HPDE6-E6E7 (cell line): ENCODE measurements at regions not wholly inside any gene's neighbourhood (a gene's known extent, or its start where the extent isn't known, plus 50 kb on each side); places are given as distances from the start of the nearest gene placed in this dataset.
"Not testable (repeated sequence)": the region's sequence is repeated elsewhere in the genome, so short reads cannot be mapped to it uniquely, and the experiment has no call there.

Experiments
- DNase-seq: peaks from one replicate; pipeline ENCODE4 v3.0.0; 2011; ENCODE audit warnings: missing footprints; ENCODE audit errors: extremely low spot score

GRCh38 chr1:184888505-184888904 is 85.8 kb downstream of the NIBAN1 start:
- DNase-seq = no peak

GRCh38 chr1:184882957-184883815 is 91.1 kb downstream of the NIBAN1 start:
- DNase-seq = no peak

- no peak for DNase-seq
These were observed 92.1 kb downstream of the NIBAN1 start for GRCh38 chr1:184881941-184882913.

- DNase-seq = no peak
These were observed 94.3 kb downstream of the NIBAN1 start for GRCh38 chr1:184879876-184880557.

DNA sequence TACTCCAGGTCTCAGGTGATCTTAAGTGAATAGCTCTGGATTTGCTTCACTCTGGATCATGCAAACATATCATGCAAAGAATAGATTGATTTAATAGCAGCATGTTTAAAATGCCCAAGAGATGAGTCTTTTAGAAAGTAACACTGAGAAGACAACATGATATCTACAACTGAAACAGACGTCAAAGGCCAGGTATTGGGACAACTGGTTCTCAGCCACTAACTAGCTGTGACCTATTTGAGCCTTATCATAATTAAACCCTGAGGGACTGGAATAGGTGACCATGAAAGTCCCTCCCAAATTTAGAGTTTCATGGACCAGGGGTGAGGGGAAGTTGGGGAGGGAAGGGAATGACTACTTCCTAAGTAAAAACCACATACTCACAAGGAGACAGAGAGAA is 95.7 kb downstream of the NIBAN1 start:
- DNase-seq = no peak

DNA sequence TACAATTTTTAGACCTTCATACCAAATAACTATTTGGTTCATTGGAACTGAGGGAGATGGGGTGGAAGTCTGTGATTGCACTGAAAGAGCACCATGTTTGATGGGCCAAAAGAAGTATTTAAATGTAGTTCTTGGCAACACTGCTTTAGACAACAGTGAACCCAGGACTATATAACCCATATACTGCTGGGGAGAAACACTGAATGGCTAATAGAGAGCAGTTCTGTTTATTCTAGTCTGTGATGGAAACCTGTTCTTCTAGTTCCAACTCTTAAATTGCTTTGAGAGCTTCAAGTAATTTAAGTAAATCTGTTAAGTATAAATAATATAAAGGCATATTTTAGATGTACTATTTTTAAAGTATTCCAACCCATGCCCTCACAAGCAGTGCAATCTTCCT is 96.3 kb downstream of the NIBAN1 start:
- DNase-seq = no peak

GRCh38 chr1:184876015-184876414 is 98.3 kb downstream of the NIBAN1 start:
- not testable (repeated sequence) for DNase-seq

DNA sequence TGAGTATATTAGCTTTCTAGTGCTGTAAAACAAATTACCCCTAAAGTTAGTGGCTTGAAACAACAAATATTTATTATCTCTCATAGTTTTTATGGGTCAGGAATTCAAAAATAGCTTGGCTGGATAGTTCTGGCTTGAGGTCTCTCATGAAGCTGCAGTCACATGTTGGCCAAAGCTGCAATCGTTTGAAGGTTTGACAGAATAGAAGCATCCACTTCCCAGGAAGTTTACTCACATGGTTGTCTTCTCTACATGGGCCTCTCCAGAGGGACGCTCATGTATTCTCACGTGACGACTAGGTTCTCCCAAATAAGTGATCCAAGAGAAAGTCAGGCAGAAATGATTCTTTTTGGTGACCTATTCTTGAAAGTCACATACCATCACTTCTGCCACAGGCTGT is 99.1 kb downstream of the NIBAN1 start:
- DNase-seq = no peak

- DNase-seq = no peak
These were observed 104.0 kb downstream of the NIBAN1 start for GRCh38 chr1:184870319-184870718.

- DNase-seq = no peak
These were observed 106.2 kb downstream of the NIBAN1 start for GRCh38 chr1:184867866-184868689.

DNA sequence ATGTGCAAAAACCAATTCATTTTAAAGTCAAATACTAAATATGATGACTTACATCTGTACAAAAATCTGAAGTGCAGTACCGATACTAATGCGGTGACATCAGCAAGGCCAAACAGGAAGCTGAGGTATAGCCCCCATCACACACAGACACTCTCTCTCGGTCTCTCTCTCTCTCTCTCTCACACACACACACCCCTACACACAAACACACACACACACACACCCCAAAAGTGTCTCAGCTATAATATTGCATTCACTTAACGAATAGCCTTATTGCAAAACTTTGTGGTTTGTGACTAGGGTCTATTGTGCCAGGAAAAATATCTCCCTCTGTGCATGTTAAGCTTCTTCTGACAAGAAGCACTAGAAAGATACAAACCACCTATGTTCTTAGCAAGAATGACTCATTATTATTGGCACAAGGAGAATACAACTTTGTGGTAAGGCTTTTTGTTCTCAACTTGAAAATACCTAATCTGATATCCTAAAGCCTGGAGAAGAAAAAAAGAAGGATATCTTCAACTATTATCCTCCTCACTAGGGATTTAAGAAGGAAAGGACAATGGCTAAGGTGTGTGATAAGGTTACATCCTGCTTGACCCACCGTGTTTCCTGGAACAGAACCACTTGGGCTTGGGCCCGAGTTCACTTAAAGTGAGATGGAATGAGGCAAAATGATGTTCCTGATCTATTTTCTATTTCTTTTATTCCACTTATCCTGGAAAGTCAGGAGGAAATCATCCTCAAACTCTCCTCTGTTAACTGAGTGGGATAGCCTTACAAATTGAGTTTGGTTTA is 107.1 kb downstream of the NIBAN1 start:
- DNase-seq = peak; percentile 49

DNA sequence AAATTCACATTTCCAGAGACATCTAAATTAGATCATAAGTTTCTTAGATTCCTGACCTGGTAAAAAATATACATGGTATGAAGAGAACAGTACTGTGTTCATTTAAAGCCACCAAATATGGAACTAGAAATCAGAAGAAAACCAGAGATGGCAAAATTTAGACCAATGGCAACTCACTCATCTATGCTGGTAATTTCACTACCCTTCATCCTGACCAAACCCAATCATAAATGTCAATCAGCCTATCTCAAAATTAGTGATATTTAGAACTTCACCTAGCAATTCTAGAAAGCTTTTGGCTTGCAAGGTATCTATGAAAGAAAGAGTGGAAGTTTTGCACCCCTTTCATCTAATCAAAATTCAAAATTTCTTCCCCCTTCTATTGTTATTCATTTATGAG is 107.7 kb downstream of the NIBAN1 start:
- no peak for DNase-seq

GRCh38 chr1:184865831-184866230 is 108.5 kb downstream of the NIBAN1 start:
- no peak for DNase-seq

- DNase-seq = no peak
These were observed 107.2 kb upstream of the EDEM3 start for GRCh38 chr1:184861755-184862336.

DNA sequence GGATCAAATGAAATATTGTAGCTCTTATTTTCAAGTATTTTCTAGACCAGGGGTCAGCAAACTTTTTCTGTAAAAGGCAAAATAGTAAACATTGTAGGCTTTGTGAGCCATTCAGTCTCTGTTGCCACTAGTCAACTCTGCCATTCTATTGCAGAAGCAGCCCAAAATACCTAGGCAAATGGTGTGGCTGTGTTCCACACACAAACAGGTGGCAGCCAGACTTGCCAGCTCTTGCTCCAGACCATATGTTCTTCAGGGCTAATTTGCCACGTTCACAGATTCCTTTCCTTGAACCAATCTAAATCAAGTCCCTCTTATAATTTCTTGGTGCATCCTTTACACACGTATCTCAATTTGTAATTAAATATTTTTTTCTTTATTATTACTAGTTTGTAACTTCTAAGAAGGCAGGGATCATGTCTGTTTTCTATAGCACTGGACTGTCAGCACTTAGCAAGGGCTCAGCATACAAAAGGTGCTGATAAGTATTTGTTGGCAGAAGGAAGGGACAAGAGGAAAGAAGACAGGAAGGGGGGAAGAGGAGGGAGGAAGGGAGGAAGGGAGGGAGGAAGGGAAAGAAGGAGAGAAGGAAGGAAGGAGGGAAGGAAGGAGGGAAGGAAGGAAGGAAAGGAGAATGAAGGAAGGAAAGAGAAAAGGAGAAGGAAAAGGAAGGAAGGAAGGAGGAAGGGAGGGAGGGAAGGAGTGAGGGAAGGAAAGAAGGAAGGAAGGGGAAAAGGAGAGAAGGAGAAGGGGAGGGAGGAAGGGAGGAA is 106.5 kb upstream of the EDEM3 start:
- DNase-seq = no peak

DNA sequence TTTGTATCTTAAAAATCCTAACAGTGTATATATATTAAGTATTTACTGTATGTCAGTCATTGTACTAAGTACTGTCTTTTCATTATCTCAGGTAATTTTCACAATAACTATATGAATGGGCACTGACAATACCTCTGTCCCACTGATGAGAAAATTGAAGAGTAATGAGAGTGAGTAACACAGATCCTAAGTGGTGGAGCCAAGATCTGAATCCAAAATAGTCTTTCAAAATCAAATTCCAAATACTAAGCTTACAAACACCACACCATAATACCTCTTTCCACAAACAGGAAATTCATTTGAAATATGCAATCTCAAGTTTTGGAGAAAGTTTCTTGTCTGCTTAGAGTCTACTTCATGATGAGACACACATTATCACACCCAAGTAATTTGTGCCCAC is 105.9 kb upstream of the EDEM3 start:
- no peak for DNase-seq

DNA sequence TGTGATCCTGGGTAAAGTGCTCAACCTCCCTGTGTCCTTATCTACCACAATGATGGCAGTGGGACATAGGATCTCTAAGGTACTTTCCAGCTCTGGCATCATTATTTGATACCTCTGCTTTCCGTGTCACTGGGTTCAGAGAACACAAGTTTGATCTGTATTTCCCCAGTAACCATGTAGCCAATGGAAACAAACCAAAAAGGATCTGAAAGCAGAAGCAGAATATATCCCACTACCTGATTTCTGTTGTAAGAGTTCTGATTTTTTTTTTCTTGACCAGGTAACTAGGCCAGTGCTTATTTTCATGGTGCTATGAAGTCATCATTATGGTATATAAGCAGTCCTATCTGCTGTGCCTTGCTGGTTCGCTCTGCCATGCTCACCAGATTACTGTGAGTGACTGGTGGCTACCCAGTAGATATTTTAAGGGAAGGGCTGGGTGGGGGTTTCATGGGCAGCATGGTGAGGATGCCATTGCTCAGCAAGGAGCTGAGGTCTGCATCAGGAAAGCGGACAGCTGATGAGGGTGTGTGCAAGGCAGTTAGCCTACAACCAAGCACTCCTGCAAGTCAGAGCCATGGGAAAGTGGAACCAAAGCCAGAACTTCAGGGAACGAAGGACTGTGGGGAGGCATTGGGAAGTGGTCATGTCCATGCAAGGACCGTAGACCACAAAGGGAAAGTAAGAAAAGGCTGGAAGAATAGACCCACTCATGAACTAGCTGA is 104.9 kb upstream of the EDEM3 start:
- no peak for DNase-seq

GRCh38 chr1:184858288-184858687 is 103.6 kb upstream of the EDEM3 start:
- no peak for DNase-seq
